H1 (cell line): ENCODE measurements at regions not wholly inside any gene's neighbourhood (a gene's known extent, or its start where the extent isn't known, plus 50 kb on each side); places are given as distances from the start of the nearest gene placed in this dataset.

ENCODE experiments used
- CBX8 ChIP-seq: fragments of 300-800, 300-1000 bp; sonication (generic); IDR thresholded peaks from 2 replicates; pipeline ENCODE4 v1.7.1; 2016; ENCODE audit warnings: low read depth, low read length, borderline replicate concordance
- CHD2 ChIP-seq: IDR thresholded peaks from 2 replicates; pipeline ENCODE4 v1.6.1; 2012; ENCODE audit warnings: low read length, improper control_type of control experiment
- JUN ChIP-seq: IDR thresholded peaks from 2 replicates; pipeline ENCODE4 v1.6.1; 2011; ENCODE audit warnings: low read depth, mild to moderate bottlenecking, improper control_type of control experiment, low read length
- RNF2 ChIP-seq: fragments of 200-900, 300-1000 bp; sonication (generic); IDR thresholded peaks from 2 replicates; pipeline ENCODE4 v1.7.1; 2016; ENCODE audit warnings: borderline replicate concordance, low read depth, mild to moderate bottlenecking, antibody characterized with exemption, low read length; ENCODE audit not compliant: poor library complexity, severe bottlenecking; ENCODE audit errors: missing control alignments

DNA sequence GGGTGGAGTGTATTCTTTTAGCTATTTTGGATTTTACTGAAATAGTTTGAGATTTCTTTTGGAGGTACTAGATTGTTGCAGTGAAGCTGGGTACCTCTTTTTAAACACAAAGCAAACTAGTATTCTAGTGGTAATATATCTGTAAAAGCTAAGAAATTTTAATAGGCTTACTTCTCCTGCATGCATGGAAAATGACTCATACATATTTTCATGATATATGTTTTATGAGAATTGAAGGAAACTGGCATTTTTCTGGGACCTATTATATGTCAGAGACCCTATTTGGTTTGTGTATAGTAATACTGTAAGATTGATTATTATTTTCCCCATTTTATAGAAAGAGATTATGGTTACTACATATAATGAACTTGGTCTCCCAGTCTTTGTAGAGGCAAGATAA lies 851.0 kb downstream of the DIPK2A start (continued):
- no peak for TF ChIP-seq RNF2
- no peak for TF ChIP-seq CBX8
- TF ChIP-seq JUN, result no peak
- TF ChIP-seq CHD2, result no peak
